NCI-H1105 treated with DMSO at 0.1 percent for 48 hours (cell line): ENCODE measurements at regions not wholly inside any gene's neighbourhood (a gene's known extent, or its start where the extent isn't known, plus 50 kb on each side); places are given as distances from the start of the nearest gene placed in this dataset.
"Not testable (repeated sequence)": the region's sequence is repeated elsewhere in the genome, so short reads cannot be mapped to it uniquely, and the experiment has no call there.

ENCODE experiments used
- DNase-seq: peaks from one replicate; lab custom pipeline; 2025; lab: John Stamatoyannopoulos, UW

- DNase-seq: not testable (repeated sequence)
These were observed 223.1 kb upstream of the SHH start for GRCh38 chr7:156035387-156035786.

GRCh38 chr7:156034397-156034796 lies 222.1 kb upstream of the SHH start:
- no peak for DNase-seq

GRCh38 chr7:156032973-156033372 lies 220.7 kb upstream of the SHH start:
- no peak for DNase-seq

- DNase-seq: no peak
These were observed 219.6 kb upstream of the SHH start for GRCh38 chr7:156031679-156032478.

- no peak for DNase-seq
These were observed 217.3 kb upstream of the SHH start for GRCh38 chr7:156029460-156030007.

GRCh38 chr7:156028521-156028920 lies 216.3 kb upstream of the SHH start:
- no peak for DNase-seq

- DNase-seq: no peak
These were observed 215.6 kb upstream of the SHH start for GRCh38 chr7:156027821-156028220.

- DNase-seq: no peak
These were observed 214.3 kb upstream of the SHH start for GRCh38 chr7:156026603-156027002.

GRCh38 chr7:156026076-156026600 lies 213.9 kb upstream of the SHH start:
- no peak for DNase-seq

GRCh38 chr7:156025675-156026074 lies 213.4 kb upstream of the SHH start:
- DNase-seq: no peak

GRCh38 chr7:156024201-156024600 lies 211.9 kb upstream of the SHH start:
- no peak for DNase-seq

GRCh38 chr7:156022483-156023459 lies 210.5 kb upstream of the SHH start:
- DNase-seq: no peak

GRCh38 chr7:156021471-156021870 lies 209.2 kb upstream of the SHH start:
- DNase-seq: no peak

- DNase-seq: no peak
These were observed 208.3 kb upstream of the SHH start for GRCh38 chr7:156020566-156020965.

GRCh38 chr7:156019776-156020565 lies 207.7 kb upstream of the SHH start:
- DNase-seq: no peak

- DNase-seq: no peak
These were observed 207.0 kb upstream of the SHH start for GRCh38 chr7:156019308-156019707.

GRCh38 chr7:156017916-156018700 lies 205.8 kb upstream of the SHH start:
- no peak for DNase-seq

GRCh38 chr7:156017431-156017830 lies 205.2 kb upstream of the SHH start:
- peak; percentile 11 for DNase-seq

GRCh38 chr7:156015237-156016020 lies 203.2 kb upstream of the SHH start:
- no peak for DNase-seq

GRCh38 chr7:156014808-156015207 lies 202.5 kb upstream of the SHH start:
- no peak for DNase-seq
